GM19023 (cell line): ENCODE measurements at regions not wholly inside any gene's neighbourhood (a gene's known extent, or its start where the extent isn't known, plus 50 kb on each side); places are given as distances from the start of the nearest gene placed in this dataset.
"Not testable (repeated sequence)": the region's sequence is repeated elsewhere in the genome, so short reads cannot be mapped to it uniquely, and the experiment has no call there.

Source experiments
- ATAC-seq: cut with Tn5 transposase; IDR thresholded peaks from one replicate; pipeline ENCODE4 v1.9.1; 2021; ENCODE audit warnings: mild to moderate bottlenecking, moderate library complexity; ENCODE audit not compliant: unreplicated experiment

GRCh38 chr6:168943231-168943905, 310.3 kb downstream of the THBS2 start:
- ATAC-seq, result no peak

DNA sequence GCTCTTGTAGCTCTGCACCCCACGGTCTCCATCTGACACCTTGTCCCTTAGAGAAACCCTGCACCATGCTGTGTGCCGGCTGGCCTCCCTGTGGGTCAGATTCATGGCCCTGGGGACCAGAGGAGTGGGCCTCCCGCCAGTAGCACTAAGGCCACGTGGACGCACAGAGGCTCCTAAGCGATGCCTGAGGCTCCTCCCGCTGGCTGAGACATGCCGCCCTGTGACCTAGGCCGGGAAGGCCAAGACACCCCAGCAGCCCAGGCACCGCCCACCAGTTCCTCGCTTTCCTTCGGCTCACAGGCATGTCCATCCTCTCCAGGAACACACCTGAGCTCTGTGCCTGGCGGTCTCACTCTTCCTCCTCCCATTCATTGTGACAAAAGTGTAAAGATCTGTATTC, 311.0 kb downstream of the THBS2 start:
- ATAC-seq, result no peak

- no peak for ATAC-seq
Measured at GRCh38 chr6:168941036-168941435, 312.6 kb downstream of the THBS2 start.

DNA sequence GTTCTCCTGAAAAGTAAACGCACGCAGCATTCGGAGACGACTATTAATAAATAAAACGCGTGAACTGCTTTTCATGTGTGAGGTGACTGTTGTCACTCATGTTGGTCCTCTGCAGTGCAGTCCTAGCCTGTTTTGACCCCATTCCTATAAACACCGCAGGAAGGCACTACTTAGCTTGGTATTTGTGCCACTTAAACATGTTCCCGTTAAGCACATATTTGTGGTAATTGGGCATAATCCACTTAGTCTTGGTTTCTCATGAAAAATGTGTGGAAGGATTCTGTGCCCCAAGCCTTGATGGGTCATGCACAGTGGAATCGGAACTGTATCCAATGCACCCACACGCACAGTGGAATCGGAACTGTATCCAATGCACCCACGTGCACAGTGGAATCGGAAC, 313.9 kb downstream of the THBS2 start:
- ATAC-seq, result no peak

- ATAC-seq, result no peak
Measured at GRCh38 chr6:168939041-168939440, 314.6 kb downstream of the THBS2 start.

DNA sequence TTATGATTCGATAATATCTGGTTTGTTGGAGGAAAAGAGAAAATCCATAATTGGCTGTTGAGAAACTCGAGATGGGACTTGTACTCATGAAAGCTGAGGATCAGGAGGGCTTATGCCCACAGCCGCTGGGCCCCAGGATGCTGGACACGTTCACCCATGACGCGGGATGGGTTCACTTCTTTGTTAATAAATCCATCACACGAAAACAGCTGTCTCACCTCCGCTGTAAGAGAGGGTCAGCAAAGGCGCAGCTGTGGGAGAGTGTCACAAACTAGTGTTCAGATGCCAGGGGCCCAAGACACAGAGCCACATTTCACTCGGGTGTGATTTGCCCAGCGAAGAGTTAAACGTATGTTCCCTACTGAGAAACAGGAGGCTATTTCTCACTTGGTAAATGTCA, 315.1 kb downstream of the THBS2 start:
- ATAC-seq, result no peak

- ATAC-seq, result no peak
Measured at GRCh38 chr6:168937054-168937453, 316.6 kb downstream of the THBS2 start.

GRCh38 chr6:168935628-168936010, 318.0 kb downstream of the THBS2 start:
- no peak for ATAC-seq

DNA sequence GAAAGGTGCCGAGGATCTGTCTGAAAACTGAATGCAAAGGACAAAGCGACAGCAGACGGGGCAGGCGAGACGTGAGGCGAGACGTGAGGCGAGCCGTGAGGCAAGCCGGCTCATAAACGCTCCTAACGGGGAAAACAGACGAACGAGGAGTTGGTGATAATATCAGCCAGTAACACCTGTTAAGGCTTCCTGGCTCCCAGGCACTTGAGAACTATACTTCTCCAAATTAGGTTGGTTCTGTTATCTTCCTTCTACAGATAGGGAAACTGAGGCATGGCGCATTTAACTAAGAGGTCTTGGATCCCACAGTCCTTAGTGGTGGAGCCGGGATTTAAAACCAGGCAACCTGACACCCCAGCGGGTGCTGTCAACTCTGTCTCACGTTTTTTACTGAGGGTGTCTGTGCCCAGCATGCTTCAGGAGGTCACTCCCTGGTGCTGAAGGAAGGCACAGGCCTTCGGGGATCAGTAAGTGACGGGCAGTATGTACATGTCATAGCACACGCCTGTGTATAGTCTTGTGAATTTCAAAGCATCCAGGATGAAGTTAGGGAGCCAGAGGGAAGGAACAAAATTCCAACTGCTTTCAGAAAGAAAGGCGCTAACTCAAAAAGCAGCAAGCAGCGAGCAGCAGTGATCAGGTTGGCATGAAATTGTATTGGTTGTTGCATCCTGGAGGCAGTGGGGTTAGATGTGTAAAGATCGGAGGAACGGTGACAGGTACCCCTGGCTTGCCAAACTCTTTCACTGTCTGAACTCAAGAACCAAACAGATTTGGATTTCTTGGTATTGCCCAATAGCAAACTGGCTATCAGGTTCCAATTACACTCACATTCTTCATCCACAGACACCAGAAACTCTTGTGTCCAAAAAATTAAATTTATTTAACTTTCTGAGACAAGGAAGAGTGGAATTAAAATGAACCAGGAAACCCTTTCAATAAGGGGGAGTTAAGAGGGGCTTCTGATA, 318.7 kb downstream of the THBS2 start:
- no peak for ATAC-seq

DNA sequence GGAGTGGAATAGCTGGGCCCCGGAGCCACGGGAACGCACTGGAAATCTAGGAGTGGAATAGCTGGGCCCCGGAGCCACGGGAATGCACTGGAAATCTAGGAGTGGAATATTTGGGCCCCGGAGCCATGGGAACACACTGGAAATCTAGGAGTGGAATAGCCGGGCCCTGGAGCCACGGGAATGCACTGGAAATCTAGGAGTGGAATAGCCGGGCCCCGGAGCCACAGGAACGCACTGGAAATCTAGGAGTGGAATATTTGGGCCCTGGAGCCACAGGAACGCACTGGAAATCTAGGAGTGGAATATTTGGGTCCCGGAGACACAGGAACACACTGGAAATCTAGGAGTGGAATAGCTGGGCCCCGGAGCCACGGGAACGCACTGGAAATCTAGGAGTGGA, 321.5 kb downstream of the THBS2 start:
- ATAC-seq, result not testable (repeated sequence)

- not testable (repeated sequence) for ATAC-seq
Measured at GRCh38 chr6:168931072-168931471, 322.6 kb downstream of the THBS2 start.

DNA sequence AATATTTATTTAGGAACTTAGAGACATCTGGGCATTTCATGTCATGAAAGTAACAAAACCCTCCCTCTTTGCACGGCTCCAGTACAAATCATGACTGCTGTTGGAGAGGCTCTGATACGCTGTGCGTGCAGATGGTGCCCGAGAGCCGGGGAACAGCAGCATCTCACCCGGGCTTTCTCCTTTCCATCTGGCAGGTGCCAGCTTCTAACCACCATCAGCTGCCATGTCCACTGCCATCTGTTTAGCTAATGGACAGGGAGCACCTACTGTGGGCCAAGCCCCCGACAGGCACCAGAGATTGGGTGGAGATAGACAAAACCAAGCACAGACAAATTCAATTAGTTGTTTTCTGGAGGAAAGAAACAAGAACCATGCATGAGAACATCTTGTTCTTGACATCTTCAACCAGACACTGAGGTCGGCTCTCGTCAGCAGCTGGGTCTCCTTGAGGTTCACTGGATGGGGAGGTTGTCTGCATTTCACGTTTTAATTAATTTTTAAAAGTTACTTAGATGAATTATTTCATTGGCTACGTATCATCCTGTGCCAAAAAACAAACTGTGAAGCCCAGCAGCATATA, 323.7 kb downstream of the THBS2 start:
- no peak for ATAC-seq

GRCh38 chr6:168928012-168928411, 325.6 kb downstream of the THBS2 start:
- ATAC-seq, result no peak

GRCh38 chr6:168927026-168927425, 326.6 kb downstream of the THBS2 start:
- ATAC-seq, result no peak

- ATAC-seq, result no peak
Measured at GRCh38 chr6:168926306-168926705, 327.3 kb downstream of the THBS2 start.

DNA sequence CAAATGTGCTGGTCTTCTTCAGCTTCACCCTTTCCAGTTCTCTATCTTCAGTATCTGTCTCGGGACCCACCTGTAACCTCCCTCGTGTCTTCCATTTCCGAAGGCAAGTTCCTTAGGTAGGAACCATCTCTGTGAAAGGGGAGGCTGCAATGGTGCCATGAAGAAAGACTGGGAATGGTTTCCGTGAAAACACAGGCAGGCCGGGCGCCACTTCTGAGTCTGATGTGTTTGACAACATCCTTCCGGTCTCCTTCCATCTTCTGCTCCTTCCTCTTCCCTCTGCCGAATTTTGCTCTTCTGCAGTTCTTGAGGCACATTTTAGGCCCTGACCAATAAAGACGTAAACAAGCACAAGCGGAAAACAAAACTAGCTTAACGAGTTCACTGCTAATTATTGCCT, 328.0 kb downstream of the THBS2 start:
- ATAC-seq, result no peak

DNA sequence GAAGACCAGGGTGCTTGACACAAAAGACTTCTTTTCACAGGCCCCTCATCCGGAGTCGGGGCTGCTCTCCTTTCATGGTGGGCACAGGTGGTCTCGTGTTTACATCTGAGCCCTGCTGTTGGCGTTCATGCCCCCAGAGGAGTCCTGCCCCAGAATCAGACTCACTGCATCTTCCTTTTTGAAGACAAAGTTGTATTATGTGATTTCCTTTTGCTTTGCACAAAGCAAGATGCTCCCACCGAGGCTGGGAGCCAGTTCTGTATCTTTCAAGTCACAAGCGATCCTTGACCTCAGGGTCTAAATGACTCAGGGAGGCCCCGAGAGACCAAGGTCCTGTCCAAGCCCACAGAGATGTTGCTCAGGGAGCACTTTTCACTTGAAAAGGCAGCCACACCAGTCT, 330.5 kb downstream of the THBS2 start:
- ATAC-seq, result no peak

DNA sequence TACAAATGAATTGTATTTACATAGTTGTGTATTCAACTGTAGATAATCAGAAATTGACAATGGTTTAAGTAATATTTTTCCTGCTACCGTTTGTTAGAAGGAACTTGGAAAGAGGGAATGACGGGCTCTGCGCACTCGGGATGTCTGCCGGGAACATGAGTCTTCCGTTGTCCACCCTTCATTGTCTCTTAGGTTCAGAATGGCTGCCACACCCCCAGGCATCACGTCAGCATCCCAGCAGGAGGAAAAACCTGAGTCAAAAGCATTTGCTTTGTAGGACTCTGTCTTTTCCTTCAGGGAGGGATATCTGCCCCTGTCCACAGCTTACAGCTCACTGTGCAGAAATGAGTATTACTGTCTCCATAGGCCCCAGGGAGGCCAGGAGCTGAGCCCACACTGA, 331.2 kb downstream of the THBS2 start:
- ATAC-seq, result no peak

DNA sequence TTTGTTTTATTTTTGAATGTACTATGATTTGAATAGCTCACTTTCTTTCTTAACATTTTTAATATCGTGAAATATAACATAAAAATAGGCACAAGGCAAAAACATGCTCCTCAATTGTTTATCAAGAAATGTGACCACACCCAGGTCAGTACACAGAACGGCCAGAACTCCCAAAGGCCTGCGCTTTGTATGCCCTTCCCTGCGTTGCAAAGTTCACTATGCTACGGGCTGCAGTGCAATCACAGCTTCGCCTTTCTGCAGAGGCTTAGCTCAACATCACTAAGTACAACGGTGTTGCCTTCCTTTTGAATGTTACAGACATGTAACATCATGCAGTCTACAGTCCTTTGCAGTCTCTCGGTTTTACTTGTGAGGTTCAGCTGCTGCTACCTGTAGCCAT, 333.4 kb downstream of the THBS2 start:
- no peak for ATAC-seq

DNA sequence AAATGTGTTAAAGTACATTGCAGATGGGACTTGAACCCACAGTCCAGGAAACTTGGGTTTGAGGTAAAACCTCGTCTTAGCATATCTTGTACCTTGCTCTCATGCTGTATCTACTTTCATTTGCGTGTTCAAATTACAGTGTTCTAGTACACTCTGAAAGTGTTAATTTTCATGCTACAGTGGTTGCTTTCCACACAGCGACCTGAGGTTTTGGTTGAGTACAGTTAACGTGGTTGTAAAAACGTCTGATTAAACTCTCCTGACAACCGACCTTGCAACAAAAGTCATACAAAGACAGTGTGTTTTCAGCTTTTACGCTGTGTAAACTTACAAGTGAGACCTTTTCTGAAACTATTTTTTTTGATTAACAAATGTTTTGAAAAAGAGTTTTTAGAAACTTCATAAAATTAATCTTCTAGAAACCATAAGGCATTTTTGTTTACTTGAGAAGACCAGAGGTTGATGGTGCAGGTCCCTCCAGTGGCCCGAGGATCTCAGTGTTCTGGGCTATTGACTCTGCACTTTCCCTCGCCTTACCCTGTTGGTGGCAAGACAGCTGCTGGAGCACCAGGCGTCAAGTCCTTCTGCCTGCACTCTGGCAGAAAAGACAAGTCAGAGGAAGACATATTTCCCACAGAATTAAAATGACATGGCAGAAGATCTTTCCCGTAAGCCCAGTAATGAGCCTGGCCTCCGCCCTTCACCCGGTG, 334.0 kb downstream of the THBS2 start:
- ATAC-seq, result no peak

GRCh38 chr6:168916576-168917211, 337.0 kb downstream of the THBS2 start:
- ATAC-seq, result no peak
